GM12872 (cell line): ENCODE measurements at regions not wholly inside any gene's neighbourhood (a gene's known extent, or its start where the extent isn't known, plus 50 kb on each side); places are given as distances from the start of the nearest gene placed in this dataset.

Experiments
- TF ChIP-seq, protein P1 (sequence below): IDR thresholded peaks from 3 replicates; pipeline ENCODE4 v1.5.1; 2011; ENCODE audit warnings: low read depth, mild to moderate bottlenecking, low read length, moderate library complexity; ENCODE audit not compliant: insufficient read depth

DNA sequence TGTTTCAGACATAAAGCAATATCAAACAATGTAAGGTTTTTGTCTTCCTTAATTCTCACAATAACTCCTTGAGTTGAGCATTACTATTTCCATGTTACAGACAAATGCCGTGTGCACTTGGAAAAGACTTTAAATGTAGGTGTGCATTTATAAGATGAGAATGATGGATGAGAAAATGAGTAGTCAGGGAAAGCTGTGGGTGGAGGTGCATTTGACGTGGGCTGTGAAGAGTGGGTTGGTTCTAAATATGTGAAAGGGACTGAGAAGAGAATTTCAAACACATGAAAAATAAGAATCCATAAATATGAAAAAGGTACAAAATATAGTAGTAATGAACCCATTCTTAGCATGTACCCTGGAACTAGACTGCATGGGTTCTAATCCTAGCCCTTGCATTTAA is 171.6 kb upstream of the PPP2R2B start:
- TF ChIP-seq, protein P1, sequence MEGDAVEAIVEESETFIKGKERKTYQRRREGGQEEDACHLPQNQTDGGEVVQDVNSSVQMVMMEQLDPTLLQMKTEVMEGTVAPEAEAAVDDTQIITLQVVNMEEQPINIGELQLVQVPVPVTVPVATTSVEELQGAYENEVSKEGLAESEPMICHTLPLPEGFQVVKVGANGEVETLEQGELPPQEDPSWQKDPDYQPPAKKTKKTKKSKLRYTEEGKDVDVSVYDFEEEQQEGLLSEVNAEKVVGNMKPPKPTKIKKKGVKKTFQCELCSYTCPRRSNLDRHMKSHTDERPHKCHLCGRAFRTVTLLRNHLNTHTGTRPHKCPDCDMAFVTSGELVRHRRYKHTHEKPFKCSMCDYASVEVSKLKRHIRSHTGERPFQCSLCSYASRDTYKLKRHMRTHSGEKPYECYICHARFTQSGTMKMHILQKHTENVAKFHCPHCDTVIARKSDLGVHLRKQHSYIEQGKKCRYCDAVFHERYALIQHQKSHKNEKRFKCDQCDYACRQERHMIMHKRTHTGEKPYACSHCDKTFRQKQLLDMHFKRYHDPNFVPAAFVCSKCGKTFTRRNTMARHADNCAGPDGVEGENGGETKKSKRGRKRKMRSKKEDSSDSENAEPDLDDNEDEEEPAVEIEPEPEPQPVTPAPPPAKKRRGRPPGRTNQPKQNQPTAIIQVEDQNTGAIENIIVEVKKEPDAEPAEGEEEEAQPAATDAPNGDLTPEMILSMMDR: no peak

DNA sequence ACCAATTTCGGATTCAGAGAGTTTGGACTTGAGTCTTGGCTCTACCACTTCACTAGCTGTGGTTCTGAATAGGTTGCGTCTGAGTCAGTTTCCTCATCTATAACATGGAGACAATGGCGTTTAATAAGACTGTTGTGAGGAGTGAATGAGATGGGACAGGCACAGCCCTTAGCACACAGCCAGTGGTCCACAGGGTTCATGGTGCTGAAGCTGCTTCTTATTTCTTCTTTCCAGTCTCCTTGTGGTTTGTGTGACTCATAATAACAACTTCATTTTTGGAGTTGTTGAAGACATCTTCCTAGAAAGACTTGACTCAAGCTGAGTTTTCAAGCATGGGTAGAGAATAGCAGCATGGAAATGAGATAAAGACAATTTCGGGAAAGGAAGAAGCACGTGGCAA is 172.6 kb upstream of the PPP2R2B start:
- TF ChIP-seq, protein P1: no peak

DNA sequence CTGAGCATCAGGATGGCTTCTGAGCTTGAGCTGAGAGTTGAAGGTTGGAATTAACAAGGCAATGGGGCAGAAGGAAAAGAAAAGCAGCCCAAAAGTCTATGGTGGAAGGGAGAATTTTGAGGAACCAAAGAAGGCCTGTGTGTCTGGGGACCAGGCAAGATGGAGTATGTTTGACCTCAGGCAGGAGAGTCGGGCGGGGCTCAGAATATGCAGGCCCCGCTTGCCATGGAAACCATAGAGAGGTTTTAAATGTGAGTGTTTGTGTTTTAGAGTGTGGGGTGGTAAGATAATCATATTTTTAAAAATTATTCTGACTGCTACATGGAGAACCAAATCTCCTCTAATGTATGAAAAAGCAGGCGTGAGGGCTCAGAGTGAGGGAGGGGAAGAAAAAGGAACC is 174.0 kb upstream of the PPP2R2B start:
- TF ChIP-seq, protein P1: no peak

DNA sequence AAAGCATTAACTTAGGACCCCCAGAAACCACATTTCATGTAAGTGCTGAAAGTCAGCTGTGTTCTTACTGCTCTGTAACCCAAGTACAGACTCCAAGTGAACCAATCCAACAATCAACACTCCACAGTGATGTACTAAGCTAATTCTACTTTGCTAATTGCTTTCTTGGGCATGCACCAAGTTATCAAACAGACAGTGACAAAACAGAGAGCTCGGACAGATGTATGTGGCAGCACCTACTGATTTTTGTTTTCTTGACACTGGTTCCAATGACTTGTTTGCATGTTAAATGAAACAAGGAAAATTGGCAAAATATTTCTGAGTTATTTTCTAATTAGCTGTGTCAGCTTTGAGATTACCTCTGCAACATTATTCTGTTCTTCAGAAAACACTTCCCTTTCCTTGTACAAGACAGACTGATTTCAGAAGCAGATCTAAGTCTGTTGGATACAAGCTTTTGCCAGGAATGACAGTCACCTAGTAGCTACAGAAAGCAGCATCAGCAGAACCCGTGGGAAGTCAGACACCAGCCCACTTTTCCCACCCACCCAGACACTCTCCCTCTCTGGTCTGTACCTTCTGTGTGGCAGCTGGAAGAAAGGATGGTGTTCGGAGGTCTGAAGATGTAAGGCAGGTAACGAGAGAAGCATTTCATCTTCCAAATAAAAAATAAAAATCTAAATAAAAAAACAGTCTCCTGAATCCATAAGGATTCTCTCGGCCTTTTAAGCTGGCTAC is 176.7 kb upstream of the PPP2R2B start:
- TF ChIP-seq, protein P1: no peak

DNA sequence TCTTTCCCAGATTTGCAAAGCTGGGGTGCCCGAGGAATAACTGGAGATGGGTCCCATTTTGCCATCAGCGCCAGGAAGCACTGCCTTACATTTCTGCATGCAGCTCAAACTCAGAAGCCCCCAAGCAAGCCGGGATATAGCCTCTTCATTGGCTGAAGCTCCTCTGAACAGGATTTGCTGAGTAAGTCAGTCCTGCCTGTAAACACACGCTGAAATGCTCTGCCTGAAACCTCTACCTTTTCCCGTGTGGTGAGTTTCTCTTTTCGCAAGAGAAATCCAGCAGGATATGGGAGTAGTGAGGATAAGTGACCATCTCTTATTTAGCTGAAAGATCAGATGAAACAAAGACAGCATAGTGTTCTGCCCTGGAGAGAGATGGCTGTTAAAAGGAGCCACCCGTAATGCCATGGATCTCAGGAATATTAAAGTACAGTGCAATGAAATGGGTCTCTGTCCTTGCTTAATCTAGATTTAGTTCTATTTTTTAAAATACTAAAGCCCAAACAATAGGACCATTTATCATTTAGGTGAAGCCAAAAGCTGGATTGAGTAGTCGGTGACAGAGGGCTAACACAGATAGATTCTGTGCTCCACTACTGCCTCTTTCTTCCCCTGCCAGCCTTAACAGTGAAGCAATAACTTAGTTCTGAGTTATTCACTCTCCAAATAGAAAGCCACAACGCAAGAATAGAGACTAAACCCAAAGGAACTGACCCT is 177.5 kb upstream of the PPP2R2B start:
- TF ChIP-seq, protein P1: no peak

DNA sequence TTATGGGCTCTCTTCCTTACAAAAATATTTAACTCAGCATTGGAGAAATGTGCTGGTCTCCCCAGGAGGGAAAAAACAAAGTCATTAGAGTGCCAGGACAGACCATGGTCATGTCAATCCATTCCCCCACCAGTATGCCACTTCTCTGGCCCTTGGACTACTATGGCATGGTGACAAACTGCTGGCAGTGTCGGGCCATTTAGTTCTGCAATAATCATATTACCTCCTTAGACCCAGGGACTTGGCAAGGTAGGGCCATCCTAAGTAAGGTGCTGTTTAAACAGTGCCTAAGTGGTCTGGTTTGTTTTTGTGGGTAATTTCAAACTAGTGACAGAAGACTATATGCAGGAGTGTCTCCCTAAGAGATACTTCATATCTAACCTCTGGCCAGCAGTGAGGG is 177.8 kb upstream of the STK32A start:
- TF ChIP-seq, protein P1: no peak

DNA sequence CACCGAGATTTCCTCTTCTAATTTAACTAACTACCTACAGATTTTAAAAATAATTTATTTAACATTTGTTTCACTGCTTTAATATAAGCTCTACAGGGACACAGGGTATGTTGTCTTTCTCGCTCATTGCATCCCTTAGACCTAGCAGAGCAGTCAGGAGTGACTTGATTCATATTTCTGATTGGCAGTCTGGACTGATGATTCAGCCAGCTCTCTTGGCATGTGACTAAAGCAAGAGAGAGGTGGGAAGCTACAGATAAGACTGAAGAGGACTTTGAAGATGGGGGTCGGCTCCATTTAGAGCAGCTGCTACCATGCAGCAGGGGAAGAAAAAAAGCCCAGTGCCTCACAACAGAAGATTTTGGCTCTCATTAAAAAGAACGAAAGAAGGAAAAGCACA is 173.4 kb upstream of the STK32A start:
- TF ChIP-seq, protein P1: no peak
